ENCODE measurements at regions not wholly inside any gene's neighbourhood (a gene's known extent, or its start where the extent isn't known, plus 50 kb on each side); places are given as distances from the start of the nearest gene placed in this dataset.

DNA sequence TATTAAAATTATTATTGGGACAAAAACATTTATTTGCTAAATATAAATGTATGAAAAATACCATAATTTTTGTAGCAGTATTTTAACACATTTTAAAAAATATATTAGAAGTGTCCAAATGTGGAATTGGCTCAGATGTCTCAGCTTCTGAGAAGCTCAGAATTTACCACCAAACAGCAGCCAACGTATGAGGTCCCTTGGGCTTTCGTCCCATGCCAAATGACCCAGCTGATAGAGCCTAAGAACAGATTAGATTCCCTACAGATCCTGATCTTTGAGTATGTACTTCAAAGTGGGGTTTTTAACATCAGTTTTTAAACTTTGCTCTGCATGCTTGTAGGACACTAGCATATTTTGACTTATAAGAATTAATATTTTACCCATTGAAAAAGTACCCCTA is 77.3 kb upstream of the RPS23 start:
- H2AFZ ChIP-seq (ENCODE audit: low read length), result no peak overlapping the region
- H3K9ac ChIP-seq (ENCODE audit: low read length), result no peak overlapping the region

DNA sequence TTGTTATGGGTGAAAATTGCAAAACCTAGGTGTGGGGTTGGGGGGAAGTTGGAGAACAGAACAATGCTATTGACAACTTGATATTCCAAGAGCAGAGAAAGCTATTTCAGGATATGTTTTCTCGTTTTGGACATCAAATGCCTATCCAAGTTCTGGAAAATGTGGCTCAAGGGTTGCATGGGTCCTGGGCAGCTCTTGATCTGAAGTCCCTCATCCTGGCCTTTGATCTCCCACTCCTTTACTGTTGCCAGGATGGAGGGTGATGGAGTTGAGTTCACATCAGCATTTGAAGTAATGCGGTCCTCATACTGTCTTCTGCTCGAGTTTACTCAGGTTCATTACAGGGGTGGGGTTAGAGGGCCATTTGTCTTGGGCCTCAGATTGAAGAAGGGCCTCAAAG is 76.9 kb upstream of the RPS23 start:
- Histone ChIP-seq H4K20me1 (ENCODE audit: insufficient read depth, low read length) (no peaks in the 10 kb centered on the region), H3K9me2 (replicated peaks; ENCODE audit: insufficient read depth, low read length) (no peaks in the 10 kb centered on the region), H3K9me3 (replicated peaks; ENCODE audit: insufficient read depth, low read length) (no peaks in the 10 kb centered on the region), H3K4me2 (ENCODE audit: low read depth, low read length) (no peak overlapping the region), H3K4me1 (ENCODE audit: low read length) (no peaks in the 10 kb centered on the region), H3K27ac (ENCODE audit: low read length) (no peak overlapping the region), H3K4me3 (ENCODE audit: low read length) (no peak overlapping the region), H3F3A (ENCODE audit: insufficient read depth, low read length) (no peaks in the 10 kb centered on the region), H3K27me3 (replicated peaks; ENCODE audit: insufficient read depth, low read length) (no peaks in the 10 kb centered on the region), H3K79me2 (ENCODE audit: low read length) (no peaks in the 10 kb centered on the region), H3K9ac (ENCODE audit: low read length) (no peak overlapping the region), H3K36me3 (replicated peaks; ENCODE audit: insufficient read depth, low read length) (no peaks in the 10 kb centered on the region), H2AFZ (ENCODE audit: low read length) (no peak overlapping the region)
- TF ChIP-seq EZH2phosphoT487 (IDR thresholded peaks at IDR 0.05; ENCODE audit: low read length) (no peak), EZH2 (optimal IDR thresholded peaks at IDR 0.05; ENCODE audit: low read depth, low read length) (no peak)
- TF ChIP-seq, protein P1, sequence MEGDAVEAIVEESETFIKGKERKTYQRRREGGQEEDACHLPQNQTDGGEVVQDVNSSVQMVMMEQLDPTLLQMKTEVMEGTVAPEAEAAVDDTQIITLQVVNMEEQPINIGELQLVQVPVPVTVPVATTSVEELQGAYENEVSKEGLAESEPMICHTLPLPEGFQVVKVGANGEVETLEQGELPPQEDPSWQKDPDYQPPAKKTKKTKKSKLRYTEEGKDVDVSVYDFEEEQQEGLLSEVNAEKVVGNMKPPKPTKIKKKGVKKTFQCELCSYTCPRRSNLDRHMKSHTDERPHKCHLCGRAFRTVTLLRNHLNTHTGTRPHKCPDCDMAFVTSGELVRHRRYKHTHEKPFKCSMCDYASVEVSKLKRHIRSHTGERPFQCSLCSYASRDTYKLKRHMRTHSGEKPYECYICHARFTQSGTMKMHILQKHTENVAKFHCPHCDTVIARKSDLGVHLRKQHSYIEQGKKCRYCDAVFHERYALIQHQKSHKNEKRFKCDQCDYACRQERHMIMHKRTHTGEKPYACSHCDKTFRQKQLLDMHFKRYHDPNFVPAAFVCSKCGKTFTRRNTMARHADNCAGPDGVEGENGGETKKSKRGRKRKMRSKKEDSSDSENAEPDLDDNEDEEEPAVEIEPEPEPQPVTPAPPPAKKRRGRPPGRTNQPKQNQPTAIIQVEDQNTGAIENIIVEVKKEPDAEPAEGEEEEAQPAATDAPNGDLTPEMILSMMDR (IDR thresholded peaks at IDR 0.05; ENCODE audit: low read length), result no peak
- DNase-seq, result no peak

More for the DNA sequence above, 77.3 kb upstream of the RPS23 start:
- Histone ChIP-seq H4K20me1 (ENCODE audit: insufficient read depth, low read length) (no peaks in the 10 kb centered on the region), H3K4me2 (ENCODE audit: low read depth, low read length) (no peak overlapping the region), H3K27ac (ENCODE audit: low read length) (no peak overlapping the region), H3K4me3 (ENCODE audit: low read length) (no peak overlapping the region), H3K27me3 (replicated peaks; ENCODE audit: insufficient read depth, low read length) (no peaks in the 10 kb centered on the region), H3K4me1 (ENCODE audit: low read length) (no peaks in the 10 kb centered on the region), H3F3A (ENCODE audit: insufficient read depth, low read length) (no peaks in the 10 kb centered on the region), H3K9me3 (replicated peaks; ENCODE audit: insufficient read depth, low read length) (no peaks in the 10 kb centered on the region), H3K36me3 (replicated peaks; ENCODE audit: insufficient read depth, low read length) (no peaks in the 10 kb centered on the region), H3K9me2 (replicated peaks; ENCODE audit: insufficient read depth, low read length) (no peaks in the 10 kb centered on the region), H3K79me2 (ENCODE audit: low read length) (no peaks in the 10 kb centered on the region)
- DNase-seq, result no peak
- TF ChIP-seq, protein P1 (IDR thresholded peaks at IDR 0.05; ENCODE audit: low read length), result no peak
- TF ChIP-seq EZH2phosphoT487 (IDR thresholded peaks at IDR 0.05; ENCODE audit: low read length), result no peak
- TF ChIP-seq EZH2 (optimal IDR thresholded peaks at IDR 0.05; ENCODE audit: low read depth, low read length), result no peak

DNA sequence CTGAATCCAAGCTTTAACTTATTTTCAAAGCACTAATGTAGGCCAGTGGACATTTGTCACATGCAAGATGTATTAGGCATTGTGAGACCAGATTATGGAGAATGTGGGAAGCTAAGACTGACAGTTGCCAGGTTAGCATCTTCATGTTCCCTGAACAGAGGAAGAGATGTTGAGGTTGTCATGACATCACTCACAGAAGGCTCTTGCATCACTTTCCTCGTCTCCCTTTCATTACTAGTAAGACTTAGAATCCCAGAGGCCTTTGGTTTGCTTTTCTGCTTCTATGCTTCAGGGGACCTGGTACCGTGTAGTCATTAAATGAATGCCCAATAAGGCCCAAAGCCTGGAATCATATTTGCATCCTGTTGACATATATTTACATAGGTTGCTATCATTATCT is 76.4 kb upstream of the RPS23 start:
- H3K27me3 ChIP-seq (replicated peaks; ENCODE audit: insufficient read depth, low read length), result no peaks in the 10 kb centered on the region
- no peak overlapping the region for H3K9ac ChIP-seq (ENCODE audit: low read length)
- no peaks in the 10 kb centered on the region for H4K20me1 ChIP-seq (ENCODE audit: insufficient read depth, low read length)
- no peak for DNase-seq
- H3K36me3 ChIP-seq (replicated peaks; ENCODE audit: insufficient read depth, low read length), result no peaks in the 10 kb centered on the region
- H3K4me2 ChIP-seq (ENCODE audit: low read depth, low read length), result no peak overlapping the region
- no peak overlapping the region for H2AFZ ChIP-seq (ENCODE audit: low read length)
- H3F3A ChIP-seq (ENCODE audit: insufficient read depth, low read length), result no peaks in the 10 kb centered on the region
- H3K4me1 ChIP-seq (ENCODE audit: low read length), result no peaks in the 10 kb centered on the region
- no peak overlapping the region for H3K27ac ChIP-seq (ENCODE audit: low read length)
- no peaks in the 10 kb centered on the region for H3K9me2 ChIP-seq (replicated peaks; ENCODE audit: insufficient read depth, low read length)
- H3K79me2 ChIP-seq (ENCODE audit: low read length), result no peaks in the 10 kb centered on the region
- TF ChIP-seq, protein P1 (IDR thresholded peaks at IDR 0.05; ENCODE audit: low read length), result no peak
- TF ChIP-seq EZH2 (optimal IDR thresholded peaks at IDR 0.05; ENCODE audit: low read depth, low read length) (no peak), EZH2phosphoT487 (IDR thresholded peaks at IDR 0.05; ENCODE audit: low read length) (no peak)
- H3K4me3 ChIP-seq (ENCODE audit: low read length), result no peak overlapping the region
- H3K9me3 ChIP-seq (replicated peaks; ENCODE audit: insufficient read depth, low read length), result no peaks in the 10 kb centered on the region

Measured in MM.1S (cell line).